WTC11 (cell line): ENCODE measurements at regions not wholly inside any gene's neighbourhood (a gene's known extent, or its start where the extent isn't known, plus 50 kb on each side); places are given as distances from the start of the nearest gene placed in this dataset.

Experiments used
- ATAC-seq: fragments of 200-7000 bp; cut with Tn5 transposase; 2 replicates; pipeline ENCODE4 v1.10.0; 2021; ENCODE audit warnings: mild to moderate bottlenecking, moderate library complexity
- CTCF ChIA-PET: fragments of 300-600 bp; sonication (Branson Sonifier 250); formaldehyde crosslinking; loops from one replicate; lab custom pipeline; 2021; ENCODE audit warnings: antibody characterized with exemption; lab: Charles Lee
- POLR2A ChIA-PET: fragments of 350-600 bp; sonication (Branson Sonifier 250); formaldehyde crosslinking; loops from one replicate; lab custom pipeline; 2021; ENCODE audit warnings: antibody characterized with exemption; lab: Charles Lee
- DNase-seq: peaks from one replicate; pipeline ENCODE4 v3.0.0; 2021; ENCODE audit warnings: low spot score
- H3K27ac Mint-ChIP-seq: 2 replicates; pipeline ENCODE4 v1.8.0; 2021; ENCODE audit warnings: mixed read lengths
- H3K27me3 Mint-ChIP-seq: 2 replicates; pipeline ENCODE4 v1.8.0; 2021; ENCODE audit warnings: low read depth, mild to moderate bottlenecking, moderate library complexity, mixed read lengths
- H3K36me3 Mint-ChIP-seq: 2 replicates; pipeline ENCODE4 v1.8.0; 2021; ENCODE audit warnings: mixed read lengths
- H3K4me1 Mint-ChIP-seq: 2 replicates; pipeline ENCODE4 v1.8.0; 2022; ENCODE audit warnings: mixed read lengths
- H3K4me3 Mint-ChIP-seq: 2 replicates; pipeline ENCODE4 v1.8.0; 2021; ENCODE audit warnings: mild to moderate bottlenecking, moderate library complexity, mixed read lengths
- H3K9me3 Mint-ChIP-seq: 2 replicates; pipeline ENCODE4 v1.8.0; 2021; ENCODE audit warnings: mixed read lengths
- E2F1 ChIP-seq: sonication (generic); formaldehyde crosslinking; IDR thresholded peaks from 2 replicates; pipeline ENCODE4 v1.8.0; 2022; ENCODE audit warnings: mild to moderate bottlenecking, missing genetic modification reagents
- E2F4 ChIP-seq: sonication (generic); formaldehyde crosslinking; IDR thresholded peaks from 2 replicates; pipeline ENCODE4 v1.8.1; 2022; ENCODE audit warnings: low read depth, mild to moderate bottlenecking, moderate library complexity, missing genetic modification reagents, borderline replicate concordance
- ELF4 ChIP-seq: sonication (generic); formaldehyde crosslinking; IDR thresholded peaks from 2 replicates; pipeline ENCODE4 v1.8.1; 2022; ENCODE audit warnings: low read depth, mild to moderate bottlenecking, moderate library complexity, missing genetic modification reagents
- JAZF1 ChIP-seq: fragments of 250-450 bp; sonication (Bioruptor Pico); IDR thresholded peaks from 2 replicates; pipeline ENCODE4 v1.9.0; 2021; ENCODE audit warnings: moderate library complexity, mild to moderate bottlenecking, inconsistent platforms
- JUN ChIP-seq: sonication (generic); formaldehyde crosslinking; IDR thresholded peaks from 2 replicates; pipeline ENCODE4 v1.8.0; 2023; ENCODE audit warnings: mild to moderate bottlenecking, missing genetic modification reagents
- MYBL2 ChIP-seq: sonication (generic); formaldehyde crosslinking; IDR thresholded peaks from 2 replicates; pipeline ENCODE4 v1.8.1; 2023; ENCODE audit warnings: mild to moderate bottlenecking, moderate library complexity, missing genetic modification reagents
- OVOL2 ChIP-seq: fragments of 250-450 bp; sonication (Bioruptor Pico); IDR thresholded peaks from 2 replicates; pipeline ENCODE4 v1.9.0; 2021; ENCODE audit warnings: mild to moderate bottlenecking, borderline replicate concordance
- PRDM15 ChIP-seq: sonication (generic); formaldehyde crosslinking; IDR thresholded peaks from 2 replicates; pipeline ENCODE4 v1.8.0; 2022; ENCODE audit warnings: missing genetic modification reagents
- STAT6 ChIP-seq: sonication (generic); formaldehyde crosslinking; conservative IDR thresholded peaks from 2 replicates; pipeline ENCODE4 v1.8.1; 2023; ENCODE audit warnings: mild to moderate bottlenecking, low read depth, missing genetic modification reagents, moderate library complexity
- USF1 ChIP-seq: sonication (generic); formaldehyde crosslinking; IDR thresholded peaks from 2 replicates; pipeline ENCODE4 v1.8.0; 2022; ENCODE audit warnings: mild to moderate bottlenecking, missing genetic modification reagents
- ZNF219 ChIP-seq: sonication (generic); formaldehyde crosslinking; IDR thresholded peaks from 2 replicates; pipeline ENCODE4 v1.8.0; 2023; ENCODE audit warnings: missing genetic modification reagents, mild to moderate bottlenecking, borderline replicate concordance
- ZNF423 ChIP-seq: fragments of 250-450 bp; sonication (Bioruptor Pico); IDR thresholded peaks from 2 replicates; pipeline ENCODE4 v2.1.2; 2022; ENCODE audit warnings: mild to moderate bottlenecking, moderate library complexity
- ZSCAN18 ChIP-seq: fragments of 250-450 bp; sonication (Bioruptor Pico); IDR thresholded peaks from 2 replicates; pipeline ENCODE4 v2.1.2; 2022; ENCODE audit warnings: mild to moderate bottlenecking, moderate library complexity

GRCh38 chr5:152593388-152593787 lies 188.3 kb upstream of the NMUR2 start:
- H3K27me3 Mint-ChIP-seq: peaks cover 43% of the 10 kb centered on the region
- TF ChIP-seq ELF4 (CRISPR knock-in tag) (no peak), JAZF1 (CRISPR knock-in tag) (no peak), PRDM15 (CRISPR knock-in tag) (no peak)
- TF ChIP-seq, all 79 proteins: peak for 0
- DNase-seq (no peak), ATAC-seq (peak; percentile 75)
- peaks cover 24% of the 10 kb centered on the region for H3K9me3 Mint-ChIP-seq
- peaks cover 8% of the 10 kb centered on the region for H3K36me3 Mint-ChIP-seq
- CTCF ChIA-PET: no interaction called here
- no peak overlapping the region for H3K4me3 Mint-ChIP-seq
- H3K27ac Mint-ChIP-seq: no peak overlapping the region
- H3K4me1 Mint-ChIP-seq: peaks cover 5% of the 10 kb centered on the region; the same call in 1 of the 2 replicates
- POLR2A ChIA-PET: no interaction called here

- TF ChIP-seq E2F1 (CRISPR knock-in tag) (no peak), STAT6 (CRISPR knock-in tag) (no peak), OVOL2 (CRISPR knock-in tag) (no peak), E2F4 (CRISPR knock-in tag) (no peak), ZNF423 (CRISPR knock-in tag) (no peak), ZSCAN18 (CRISPR knock-in tag) (no peak), ZNF219 (no peak), MYBL2 (no peak), JUN (CRISPR knock-in tag) (no peak), USF1 (CRISPR knock-in tag) (no peak)
- ATAC-seq: peak; percentile 91
- peaks cover 6% of the 10 kb centered on the region for H3K9me3 Mint-ChIP-seq
- DNase-seq: no peak
- peaks cover 46% of the 10 kb centered on the region for H3K27me3 Mint-ChIP-seq
- H3K4me3 Mint-ChIP-seq: no peak overlapping the region
- POLR2A ChIA-PET: no interaction called here
- H3K27ac Mint-ChIP-seq: no peak overlapping the region
- CTCF ChIA-PET: interaction anchor here (1.0 kb wide), 1 partner anchor 62 kb away, joined by 4 read pairs; no protein-coding TSS in a partner anchor
- H3K4me1 Mint-ChIP-seq: peaks cover 5% of the 10 kb centered on the region; the same call in 1 of the 2 replicates
- no peaks in the 10 kb centered on the region for H3K36me3 Mint-ChIP-seq
Observed at GRCh38 chr5:152595405-152595804, 190.3 kb upstream of the NMUR2 start.
